K562 (cell line): ENCODE measurements at regions not wholly inside any gene's neighbourhood (a gene's known extent, or its start where the extent isn't known, plus 50 kb on each side); places are given as distances from the start of the nearest gene placed in this dataset.

Experiments
- ADNP ChIP-seq: fragments of 200-800 bp; sonication (Bioruptor generic); IDR thresholded peaks from 2 replicates; pipeline ENCODE4 v1.6.1; 2016; ENCODE audit warnings: missing genetic modification characterization, missing compliant biosample characterization
- FOXA1 ChIP-seq: fragments of 450-650 bp; IDR thresholded peaks from 2 replicates; pipeline ENCODE4 v1.6.1; 2016; ENCODE audit warnings: mild to moderate bottlenecking, borderline replicate concordance
- GABPA ChIP-seq: fragments of 200-800 bp; sonication (Bioruptor generic); conservative IDR thresholded peaks from 2 replicates; pipeline ENCODE4 v1.6.1; 2016; ENCODE audit warnings: low read depth, missing genetic modification characterization, missing compliant biosample characterization
- MCM5 ChIP-seq: fragments of 450-650 bp; IDR thresholded peaks from 2 replicates; pipeline ENCODE4 v1.6.1; 2016; ENCODE audit warnings: low read depth
- PCBP1 ChIP-seq: fragments of 200-400 bp; formaldehyde crosslinking; IDR thresholded peaks from 2 replicates; pipeline ENCODE4 v1.6.1; 2018; ENCODE audit warnings: mild to moderate bottlenecking, low read depth, low read length; ENCODE audit not compliant: poor library complexity, severe bottlenecking
- TSC22D4 ChIP-seq: fragments of 450-650 bp; IDR thresholded peaks from 2 replicates; pipeline ENCODE4 v1.6.1; 2016; ENCODE audit warnings: missing genetic modification characterization, missing biosample characterization, control low read depth
- ZBTB8A ChIP-seq: fragments of 450-650 bp; IDR thresholded peaks from 2 replicates; pipeline ENCODE4 v1.6.1; 2018; ENCODE audit warnings: mild to moderate bottlenecking, moderate library complexity; ENCODE audit not compliant: partially characterized antibody
- TF ChIP-seq, protein P1 (sequence below): fragments of 250-450 bp; sonication (Bioruptor Pico); IDR thresholded peaks from 2 replicates; pipeline ENCODE4 v1.4.0; 2020; ENCODE audit warnings: mild to moderate bottlenecking
- TF ChIP-seq, protein P2 (sequence below), 2 experiments: fragments of 200-800 bp in 1 of 2; sonication (Bioruptor generic) in 1 of 2; sonication (generic) in 1 of 2; formaldehyde crosslinking in 1 of 2; IDR thresholded peaks in 1 of 2; conservative IDR thresholded peaks in 1 of 2; 2 replicates each; pipeline versions ENCODE4 v1.5.0 to v1.6.1; 2016 to 2020; ENCODE audit warnings: missing compliant biosample characterization in 1 of 2, missing genetic modification characterization in 1 of 2, missing genetic modification reagents in 1 of 2
- TF ChIP-seq, protein P3 (sequence below): fragments of 450-650 bp; IDR thresholded peaks from 2 replicates; pipeline ENCODE4 v1.7.1; 2018; ENCODE audit warnings: mild to moderate bottlenecking, low read depth; ENCODE audit not compliant: partially characterized antibody
- TF ChIP-seq, protein P4 (sequence below): fragments of 250-450 bp; sonication (Bioruptor Pico); IDR thresholded peaks from 2 replicates; pipeline ENCODE4 v1.5.0; 2021

DNA sequence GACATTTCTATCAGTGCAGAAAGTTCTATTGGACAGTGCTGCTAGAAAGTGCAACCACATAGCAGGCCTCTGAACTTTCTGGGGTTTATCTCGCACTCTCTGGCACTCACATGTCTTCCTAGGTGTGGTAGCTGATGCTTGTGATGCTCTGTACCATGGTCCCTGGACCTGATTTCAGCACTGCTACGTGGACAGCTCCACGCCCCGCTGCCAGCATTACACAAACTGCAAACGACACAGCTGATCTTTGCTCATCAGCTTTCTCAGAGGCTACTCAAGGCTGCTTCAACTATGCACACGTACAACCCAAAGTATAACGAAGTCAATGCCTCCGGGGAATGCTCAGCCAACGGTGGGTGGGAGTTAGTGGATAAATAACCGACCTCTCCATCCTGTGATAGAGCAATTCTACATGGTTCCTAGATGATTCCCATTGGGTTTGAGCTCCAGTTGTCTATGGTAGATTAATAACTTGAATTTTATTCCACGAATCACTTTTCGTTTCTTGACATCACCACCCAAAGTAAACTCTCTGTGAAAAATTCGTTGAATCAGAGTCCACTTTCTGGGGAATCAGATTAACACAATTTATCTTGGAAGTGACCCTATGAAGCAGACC lies 302.5 kb downstream of the ACTR3B start (continued):
- TF ChIP-seq, protein P1, sequence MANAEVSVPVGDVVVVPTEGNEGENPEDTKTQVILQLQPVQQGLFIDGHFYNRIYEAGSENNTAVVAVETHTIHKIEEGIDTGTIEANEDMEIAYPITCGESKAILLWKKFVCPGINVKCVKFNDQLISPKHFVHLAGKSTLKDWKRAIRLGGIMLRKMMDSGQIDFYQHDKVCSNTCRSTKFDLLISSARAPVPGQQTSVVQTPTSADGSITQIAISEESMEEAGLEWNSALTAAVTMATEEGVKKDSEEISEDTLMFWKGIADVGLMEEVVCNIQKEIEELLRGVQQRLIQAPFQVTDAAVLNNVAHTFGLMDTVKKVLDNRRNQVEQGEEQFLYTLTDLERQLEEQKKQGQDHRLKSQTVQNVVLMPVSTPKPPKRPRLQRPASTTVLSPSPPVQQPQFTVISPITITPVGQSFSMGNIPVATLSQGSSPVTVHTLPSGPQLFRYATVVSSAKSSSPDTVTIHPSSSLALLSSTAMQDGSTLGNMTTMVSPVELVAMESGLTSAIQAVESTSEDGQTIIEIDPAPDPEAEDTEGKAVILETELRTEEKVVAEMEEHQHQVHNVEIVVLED (CRISPR knock-in tag), result no peak
- TF ChIP-seq ZBTB8A (no peak), ADNP (tag) (no peak), TSC22D4 (tag) (no peak), MCM5 (no peak), FOXA1 (no peak), GABPA (tag) (no peak), PCBP1 (no peak)
- TF ChIP-seq, protein P2, sequence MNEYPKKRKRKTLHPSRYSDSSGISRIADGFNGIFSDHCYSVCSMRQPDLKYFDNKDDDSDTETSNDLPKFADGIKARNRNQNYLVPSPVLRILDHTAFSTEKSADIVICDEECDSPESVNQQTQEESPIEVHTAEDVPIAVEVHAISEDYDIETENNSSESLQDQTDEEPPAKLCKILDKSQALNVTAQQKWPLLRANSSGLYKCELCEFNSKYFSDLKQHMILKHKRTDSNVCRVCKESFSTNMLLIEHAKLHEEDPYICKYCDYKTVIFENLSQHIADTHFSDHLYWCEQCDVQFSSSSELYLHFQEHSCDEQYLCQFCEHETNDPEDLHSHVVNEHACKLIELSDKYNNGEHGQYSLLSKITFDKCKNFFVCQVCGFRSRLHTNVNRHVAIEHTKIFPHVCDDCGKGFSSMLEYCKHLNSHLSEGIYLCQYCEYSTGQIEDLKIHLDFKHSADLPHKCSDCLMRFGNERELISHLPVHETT (CRISPR knock-in tag; conservative IDR thresholded peaks at IDR 0.05 in 1 of 2, IDR thresholded peaks at IDR 0.05 in 1 of 2), result no peak
- TF ChIP-seq, protein P3, sequence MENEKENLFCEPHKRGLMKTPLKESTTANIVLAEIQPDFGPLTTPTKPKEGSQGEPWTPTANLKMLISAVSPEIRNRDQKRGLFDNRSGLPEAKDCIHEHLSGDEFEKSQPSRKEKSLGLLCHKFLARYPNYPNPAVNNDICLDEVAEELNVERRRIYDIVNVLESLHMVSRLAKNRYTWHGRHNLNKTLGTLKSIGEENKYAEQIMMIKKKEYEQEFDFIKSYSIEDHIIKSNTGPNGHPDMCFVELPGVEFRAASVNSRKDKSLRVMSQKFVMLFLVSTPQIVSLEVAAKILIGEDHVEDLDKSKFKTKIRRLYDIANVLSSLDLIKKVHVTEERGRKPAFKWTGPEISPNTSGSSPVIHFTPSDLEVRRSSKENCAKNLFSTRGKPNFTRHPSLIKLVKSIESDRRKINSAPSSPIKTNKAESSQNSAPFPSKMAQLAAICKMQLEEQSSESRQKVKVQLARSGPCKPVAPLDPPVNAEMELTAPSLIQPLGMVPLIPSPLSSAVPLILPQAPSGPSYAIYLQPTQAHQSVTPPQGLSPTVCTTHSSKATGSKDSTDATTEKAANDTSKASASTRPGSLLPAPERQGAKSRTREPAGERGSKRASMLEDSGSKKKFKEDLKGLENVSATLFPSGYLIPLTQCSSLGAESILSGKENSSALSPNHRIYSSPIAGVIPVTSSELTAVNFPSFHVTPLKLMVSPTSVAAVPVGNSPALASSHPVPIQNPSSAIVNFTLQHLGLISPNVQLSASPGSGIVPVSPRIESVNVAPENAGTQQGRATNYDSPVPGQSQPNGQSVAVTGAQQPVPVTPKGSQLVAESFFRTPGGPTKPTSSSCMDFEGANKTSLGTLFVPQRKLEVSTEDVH, result no peak
- TF ChIP-seq, protein P4, sequence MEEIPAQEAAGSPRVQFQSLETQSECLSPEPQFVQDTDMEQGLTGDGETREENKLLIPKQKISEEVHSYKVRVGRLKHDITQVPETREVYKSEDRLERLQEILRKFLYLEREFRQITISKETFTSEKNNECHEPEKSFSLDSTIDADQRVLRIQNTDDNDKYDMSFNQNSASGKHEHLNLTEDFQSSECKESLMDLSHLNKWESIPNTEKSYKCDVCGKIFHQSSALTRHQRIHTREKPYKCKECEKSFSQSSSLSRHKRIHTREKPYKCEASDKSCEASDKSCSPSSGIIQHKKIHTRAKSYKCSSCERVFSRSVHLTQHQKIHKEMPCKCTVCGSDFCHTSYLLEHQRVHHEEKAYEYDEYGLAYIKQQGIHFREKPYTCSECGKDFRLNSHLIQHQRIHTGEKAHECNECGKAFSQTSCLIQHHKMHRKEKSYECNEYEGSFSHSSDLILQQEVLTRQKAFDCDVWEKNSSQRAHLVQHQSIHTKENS (CRISPR knock-in tag), result no peak
